ENCODE measurements at regions not wholly inside any gene's neighbourhood (a gene's known extent, or its start where the extent isn't known, plus 50 kb on each side); places are given as distances from the start of the nearest gene placed in this dataset.

DNA sequence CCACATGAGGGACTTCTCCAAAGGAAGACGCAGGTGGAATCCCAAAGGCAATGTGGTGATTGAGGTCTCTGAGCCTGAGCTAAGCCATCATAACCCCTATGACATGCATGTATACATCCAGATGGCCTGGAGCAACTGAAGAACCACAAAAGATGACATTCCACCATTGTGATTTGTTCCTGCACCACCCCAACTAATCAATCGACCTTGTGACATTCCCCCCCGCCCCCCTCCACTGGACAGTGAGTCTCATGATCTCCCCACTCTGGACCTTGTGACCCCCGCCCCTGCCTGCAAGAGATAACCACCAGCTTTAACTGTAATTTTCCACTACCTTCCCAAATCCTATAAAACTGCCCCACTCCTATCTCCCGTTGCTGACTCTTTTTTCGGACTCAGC, 87.9 kb downstream of the VCPKMT start:
- no peak for TF ChIP-seq POLR2AphosphoS5 (IDR thresholded peaks at IDR 0.05)
- TF ChIP-seq, protein P1, sequence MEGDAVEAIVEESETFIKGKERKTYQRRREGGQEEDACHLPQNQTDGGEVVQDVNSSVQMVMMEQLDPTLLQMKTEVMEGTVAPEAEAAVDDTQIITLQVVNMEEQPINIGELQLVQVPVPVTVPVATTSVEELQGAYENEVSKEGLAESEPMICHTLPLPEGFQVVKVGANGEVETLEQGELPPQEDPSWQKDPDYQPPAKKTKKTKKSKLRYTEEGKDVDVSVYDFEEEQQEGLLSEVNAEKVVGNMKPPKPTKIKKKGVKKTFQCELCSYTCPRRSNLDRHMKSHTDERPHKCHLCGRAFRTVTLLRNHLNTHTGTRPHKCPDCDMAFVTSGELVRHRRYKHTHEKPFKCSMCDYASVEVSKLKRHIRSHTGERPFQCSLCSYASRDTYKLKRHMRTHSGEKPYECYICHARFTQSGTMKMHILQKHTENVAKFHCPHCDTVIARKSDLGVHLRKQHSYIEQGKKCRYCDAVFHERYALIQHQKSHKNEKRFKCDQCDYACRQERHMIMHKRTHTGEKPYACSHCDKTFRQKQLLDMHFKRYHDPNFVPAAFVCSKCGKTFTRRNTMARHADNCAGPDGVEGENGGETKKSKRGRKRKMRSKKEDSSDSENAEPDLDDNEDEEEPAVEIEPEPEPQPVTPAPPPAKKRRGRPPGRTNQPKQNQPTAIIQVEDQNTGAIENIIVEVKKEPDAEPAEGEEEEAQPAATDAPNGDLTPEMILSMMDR (IDR thresholded peaks at IDR 0.05 in 8 of 11, conservative IDR thresholded peaks at IDR 0.05 in 3 of 11) = no peak
